Skin epidermis (tissue), 12 donors: ENCODE measurements at regions not wholly inside any gene's neighbourhood (a gene's known extent, or its start where the extent isn't known, plus 50 kb on each side); places are given as distances from the start of the nearest gene placed in this dataset.
A peak's percentile ranks its signal among the peaks of the same experiment; 100 is the strongest.
"Not testable (repeated sequence)": the region's sequence is repeated elsewhere in the genome, so short reads cannot be mapped to it uniquely, and the experiment has no call there.

Experiments
- H3K27ac ChIP-seq, 21 experiments: fragments of 200-600 bp; sonication (generic) in 11 of 21; one replicate each; pipeline ENCODE4 v1.5.0; 2020; ENCODE audit warnings: mild to moderate bottlenecking in 3 of 21, inconsistent platforms in 2 of 21, moderate library complexity in 2 of 21
- H3K4me3 ChIP-seq, 7 experiments: fragments of 200-600 bp; sonication (generic) in 2 of 7; one replicate each; pipeline ENCODE4 v1.5.0; 2020; ENCODE audit warnings: inconsistent platforms in 2 of 7, mild to moderate bottlenecking in 2 of 7, moderate library complexity in 1 of 7

GRCh38 chr2:203626952-203627681, 79.3 kb upstream of the CD28 start:
- H3K4me3 ChIP-seq = no peak overlapping the region
- H3K27ac ChIP-seq = peak overlapping the region in 3 of 21 experiments; percentile 13 to 54 (median 31)

GRCh38 chr2:203629699-203630098, 76.7 kb upstream of the CD28 start:
- H3K27ac ChIP-seq = peak overlapping the region in 2 of 21 experiments; percentile 49 to 56
- no peak overlapping the region for H3K4me3 ChIP-seq

- H3K27ac ChIP-seq = peak overlapping the region in 2 of 21 experiments; percentile 22 to 41
- H3K4me3 ChIP-seq = no peak overlapping the region
Measured at GRCh38 chr2:203631068-203631757, 75.2 kb upstream of the CD28 start.

- Histone ChIP-seq H3K4me3 (no peak overlapping the region), H3K27ac (peak overlapping the region in 12 of 21 experiments; percentile 13 to 54 (median 34))
Measured at GRCh38 chr2:203636588-203637470, 69.6 kb upstream of the CD28 start.

- peak overlapping the region in 13 of 21 experiments; percentile 3 to 54 (median 34) for H3K27ac ChIP-seq
- H3K4me3 ChIP-seq = no peak overlapping the region
Measured at GRCh38 chr2:203637471-203638167, 68.8 kb upstream of the CD28 start.

- H3K27ac ChIP-seq, H3K4me3 ChIP-seq: not testable (repeated sequence)
Measured at GRCh38 chr2:203641865-203642264, 64.6 kb upstream of the CD28 start.

GRCh38 chr2:203642841-203643240, 63.6 kb upstream of the CD28 start:
- H3K4me3 ChIP-seq, H3K27ac ChIP-seq: not testable (repeated sequence)

GRCh38 chr2:203645831-203646230, 60.6 kb upstream of the CD28 start:
- Histone ChIP-seq H3K4me3 (no peak overlapping the region), H3K27ac (no peak overlapping the region)

- Histone ChIP-seq H3K4me3 (no peak overlapping the region), H3K27ac (no peak overlapping the region)
Measured at GRCh38 chr2:203646266-203646864, 60.1 kb upstream of the CD28 start.

- Histone ChIP-seq H3K4me3 (no peak overlapping the region), H3K27ac (no peak overlapping the region)
Measured at GRCh38 chr2:203646961-203647360, 59.5 kb upstream of the CD28 start.

- H3K4me3 ChIP-seq = no peak overlapping the region
- no peak overlapping the region for H3K27ac ChIP-seq
Measured at GRCh38 chr2:203647579-203647978, 58.9 kb upstream of the CD28 start.

- Histone ChIP-seq H3K4me3 (no peak overlapping the region), H3K27ac (peak overlapping the region in 4 of 21 experiments; percentile 10 to 66 (median 19))
Measured at GRCh38 chr2:203648273-203648672, 58.2 kb upstream of the CD28 start.

GRCh38 chr2:203649176-203649814, 57.1 kb upstream of the CD28 start:
- H3K4me3 ChIP-seq = no peak overlapping the region
- H3K27ac ChIP-seq = peak overlapping the region in 16 of 21 experiments; percentile 29 to 70 (median 58)

- peak overlapping the region in 14 of 21 experiments; percentile 7 to 69 (median 60) for H3K27ac ChIP-seq
- no peak overlapping the region for H3K4me3 ChIP-seq
Measured at GRCh38 chr2:203650860-203651613, 55.4 kb upstream of the CD28 start.

GRCh38 chr2:203651621-203652020, 54.8 kb upstream of the CD28 start:
- Histone ChIP-seq H3K4me3 (no peak overlapping the region), H3K27ac (peak overlapping the region in 2 of 21 experiments; percentile 17 to 42)

GRCh38 chr2:203654826-203655225, 51.6 kb upstream of the CD28 start:
- Histone ChIP-seq H3K4me3 (no peak overlapping the region), H3K27ac (peak overlapping the region in 1 of 21 experiments; percentile 8)

GRCh38 chr2:203656522-203657287, 49.7 kb upstream of the CD28 start:
- no peak overlapping the region for H3K4me3 ChIP-seq
- peak overlapping the region in 19 of 21 experiments; percentile 1 to 76 (median 59) for H3K27ac ChIP-seq
